Testis (tissue), 2 donors: ENCODE measurements at regions not wholly inside any gene's neighbourhood (a gene's known extent, or its start where the extent isn't known, plus 50 kb on each side); places are given as distances from the start of the nearest gene placed in this dataset.

Experiments used
- POLR2A ChIP-seq: fragments of 450-650 bp; IDR thresholded peaks from one replicate; pipeline ENCODE4 v1.6.1; 2017; ENCODE audit warnings: antibody characterized with exemption, mild to moderate bottlenecking, moderate library complexity
- TF ChIP-seq, protein P1 (sequence below), 3 experiments: fragments of 450-650 bp in 2 of 3; fragments of 200-600 bp in 1 of 3; sonication (generic) in 1 of 3; IDR thresholded peaks; one replicate each; pipeline ENCODE4 v1.5.1; 2016 to 2019; ENCODE audit warnings: antibody characterized with exemption in 3 of 3, mild to moderate bottlenecking in 2 of 3, moderate library complexity in 1 of 3

DNA sequence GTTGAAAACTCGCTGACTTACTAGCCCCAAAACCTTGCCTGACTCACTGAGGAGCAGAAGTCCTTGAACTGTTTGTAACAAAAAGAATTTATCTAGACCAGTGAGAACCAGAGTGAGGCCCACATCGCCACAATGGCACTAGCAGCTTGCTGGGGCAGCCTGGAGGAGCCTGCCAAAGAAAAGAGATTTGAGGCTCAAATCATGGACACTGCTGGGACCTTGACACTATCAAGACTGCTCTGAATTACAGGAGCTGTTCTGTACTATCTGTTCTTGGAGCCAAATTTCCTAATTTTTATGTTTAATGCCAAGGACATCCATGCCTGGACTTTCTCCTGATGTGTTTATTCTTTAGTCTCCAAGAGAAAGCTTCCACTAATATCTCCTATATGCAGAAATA is 82.0 kb upstream of the JCAD start:
- TF ChIP-seq, protein P1, sequence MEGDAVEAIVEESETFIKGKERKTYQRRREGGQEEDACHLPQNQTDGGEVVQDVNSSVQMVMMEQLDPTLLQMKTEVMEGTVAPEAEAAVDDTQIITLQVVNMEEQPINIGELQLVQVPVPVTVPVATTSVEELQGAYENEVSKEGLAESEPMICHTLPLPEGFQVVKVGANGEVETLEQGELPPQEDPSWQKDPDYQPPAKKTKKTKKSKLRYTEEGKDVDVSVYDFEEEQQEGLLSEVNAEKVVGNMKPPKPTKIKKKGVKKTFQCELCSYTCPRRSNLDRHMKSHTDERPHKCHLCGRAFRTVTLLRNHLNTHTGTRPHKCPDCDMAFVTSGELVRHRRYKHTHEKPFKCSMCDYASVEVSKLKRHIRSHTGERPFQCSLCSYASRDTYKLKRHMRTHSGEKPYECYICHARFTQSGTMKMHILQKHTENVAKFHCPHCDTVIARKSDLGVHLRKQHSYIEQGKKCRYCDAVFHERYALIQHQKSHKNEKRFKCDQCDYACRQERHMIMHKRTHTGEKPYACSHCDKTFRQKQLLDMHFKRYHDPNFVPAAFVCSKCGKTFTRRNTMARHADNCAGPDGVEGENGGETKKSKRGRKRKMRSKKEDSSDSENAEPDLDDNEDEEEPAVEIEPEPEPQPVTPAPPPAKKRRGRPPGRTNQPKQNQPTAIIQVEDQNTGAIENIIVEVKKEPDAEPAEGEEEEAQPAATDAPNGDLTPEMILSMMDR (IDR thresholded peaks at IDR 0.05): no peak
- no peak for TF ChIP-seq POLR2A
